ENCODE measurements at regions not wholly inside any gene's neighbourhood (a gene's known extent, or its start where the extent isn't known, plus 50 kb on each side); places are given as distances from the start of the nearest gene placed in this dataset.
"Not testable (repeated sequence)": the region's sequence is repeated elsewhere in the genome, so short reads cannot be mapped to it uniquely, and the experiment has no call there.

DNA sequence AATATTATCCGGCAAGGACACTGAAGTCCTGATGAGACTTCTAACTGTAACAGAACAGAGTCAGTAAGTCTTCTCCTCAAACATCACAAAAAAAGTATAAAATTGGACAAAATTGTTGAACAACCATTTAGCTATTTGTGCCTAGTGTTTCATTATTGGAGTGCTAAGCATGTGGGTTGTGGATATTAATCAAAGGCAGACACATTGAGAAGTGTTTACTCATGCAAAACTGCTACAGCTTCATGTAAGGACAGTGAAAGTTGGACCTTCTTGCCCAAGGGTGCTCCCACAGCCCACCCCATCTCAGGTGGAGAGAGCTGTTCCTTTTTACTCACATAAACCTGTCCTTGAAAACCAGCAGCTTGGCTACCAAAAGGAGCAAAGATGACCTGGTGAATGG, 355.1 kb upstream of the DAB2 start:
- no peak for DNase-seq

DNA sequence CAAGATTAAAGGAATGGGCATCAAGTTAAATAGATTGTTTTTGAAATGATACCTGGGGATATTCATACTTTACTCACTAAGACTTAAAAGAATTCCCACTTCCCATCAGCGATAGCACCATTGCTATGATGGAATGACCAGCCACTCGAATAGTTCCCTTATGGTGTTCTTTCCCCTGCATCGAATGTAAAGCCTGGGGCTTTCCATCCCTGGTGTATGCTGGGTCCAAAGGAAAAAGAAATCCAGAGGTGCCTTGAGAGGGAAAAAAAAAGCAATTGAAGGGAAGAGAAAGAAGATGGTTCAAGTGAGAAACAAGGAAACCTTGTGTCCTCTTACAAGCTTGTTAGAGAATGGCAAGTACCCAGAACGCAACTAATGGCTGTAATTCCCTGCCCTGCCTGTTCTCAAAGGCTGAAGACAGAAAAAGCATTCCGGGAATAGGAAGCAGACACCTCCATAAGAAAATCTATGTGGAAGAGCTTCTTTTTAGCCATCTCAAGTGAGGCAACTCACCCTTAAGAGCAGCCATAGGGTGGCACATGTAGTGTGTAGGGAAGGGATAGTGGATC, 351.1 kb upstream of the DAB2 start:
- no peak for DNase-seq

- DNase-seq: no peak
Observed at GRCh38 chr5:39775086-39775796, 350.5 kb upstream of the DAB2 start.

GRCh38 chr5:39774605-39775004, 349.8 kb upstream of the DAB2 start:
- no peak for DNase-seq

GRCh38 chr5:39772307-39772706, 347.5 kb upstream of the DAB2 start:
- DNase-seq: no peak

GRCh38 chr5:39767916-39768315, 343.1 kb upstream of the DAB2 start:
- no peak for DNase-seq

- DNase-seq: no peak
Observed at GRCh38 chr5:39765366-39765765, 340.6 kb upstream of the DAB2 start.

- no peak for DNase-seq
Observed at GRCh38 chr5:39762761-39763160, 338.0 kb upstream of the DAB2 start.

DNA sequence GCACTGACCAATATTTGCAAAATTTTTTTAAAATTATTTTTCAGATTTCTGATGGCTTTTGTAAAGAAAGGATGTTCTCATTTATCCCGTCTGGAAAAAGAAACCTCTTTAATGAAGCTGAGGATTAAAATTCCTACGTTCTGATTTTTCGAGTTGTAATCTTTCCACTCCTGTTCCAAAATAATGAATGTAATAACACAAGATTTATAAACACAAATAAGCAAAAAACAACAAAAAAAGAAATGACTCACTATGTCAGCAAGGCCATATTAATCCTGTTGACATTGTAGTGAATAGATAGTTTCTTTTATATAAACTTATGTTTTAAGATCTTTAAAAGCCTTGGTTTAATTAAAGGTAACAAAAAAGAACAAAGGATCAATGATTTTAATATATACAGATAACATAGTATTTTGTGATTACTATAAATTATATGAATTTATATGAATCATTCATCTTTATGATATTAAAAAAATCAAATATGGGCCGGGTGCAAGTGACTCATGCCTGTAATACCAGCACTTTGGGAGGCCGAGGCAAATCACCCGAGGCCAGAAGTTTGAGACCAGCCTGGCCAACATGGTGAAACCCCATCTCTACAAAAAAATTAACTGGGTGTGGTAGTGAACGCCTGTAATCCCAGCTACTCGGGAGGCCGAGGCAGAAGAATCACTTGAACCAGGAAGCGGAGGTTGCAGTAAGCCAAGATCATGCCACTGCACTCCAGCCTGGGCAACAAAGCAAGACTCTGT, 336.6 kb upstream of the DAB2 start:
- DNase-seq: no peak

DNA sequence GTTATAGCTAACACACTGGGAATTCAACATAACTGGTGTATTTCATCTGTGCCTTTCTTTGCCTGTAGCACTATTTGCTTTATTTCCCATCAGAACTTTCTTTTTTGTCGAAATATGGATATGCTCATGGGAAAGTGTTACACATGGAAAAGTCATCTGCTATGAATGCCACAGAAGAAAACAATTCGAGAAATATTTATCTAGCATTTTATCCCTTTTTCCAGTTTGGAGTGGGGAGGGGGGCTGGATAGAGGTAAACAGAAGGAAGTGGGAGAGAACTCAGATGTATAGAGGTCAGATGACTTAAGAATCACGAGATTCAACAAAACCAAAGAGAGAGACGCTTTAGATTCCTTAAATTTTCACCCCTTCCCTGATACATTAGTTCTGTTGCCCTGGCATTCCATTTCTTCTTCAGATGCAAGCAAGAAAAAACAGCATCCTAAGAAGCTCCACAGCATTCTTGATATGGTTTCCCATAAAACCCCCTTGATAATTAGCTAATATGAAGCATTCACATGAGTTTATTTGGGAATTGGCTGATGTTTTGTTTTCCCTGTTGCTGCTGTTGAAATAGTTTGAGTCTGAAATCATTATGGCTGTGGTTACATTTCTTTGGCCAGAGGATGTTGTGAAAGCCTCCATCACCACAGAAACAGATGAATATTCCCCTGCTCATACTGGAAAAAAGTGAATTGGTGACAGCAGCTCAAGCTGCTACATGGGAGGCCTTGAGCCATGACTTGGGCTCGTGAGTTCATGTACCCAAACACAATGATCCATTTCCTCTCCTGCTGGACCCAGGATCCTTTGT, 335.8 kb upstream of the DAB2 start:
- DNase-seq: no peak

- no peak for DNase-seq
Observed at GRCh38 chr5:39759701-39760100, 334.9 kb upstream of the DAB2 start.

- DNase-seq: no peak
Observed at GRCh38 chr5:39758426-39758825, 333.6 kb upstream of the DAB2 start.

GRCh38 chr5:39757131-39757530, 332.4 kb upstream of the DAB2 start:
- DNase-seq: no peak

- DNase-seq: no peak
Observed at GRCh38 chr5:39755986-39756385, 331.2 kb upstream of the DAB2 start.

GRCh38 chr5:39755452-39755851, 330.7 kb upstream of the DAB2 start:
- no peak for DNase-seq

- not testable (repeated sequence) for DNase-seq
Observed at GRCh38 chr5:39753747-39754146, 329.0 kb upstream of the DAB2 start.

GRCh38 chr5:39750661-39751060, 325.9 kb upstream of the DAB2 start:
- DNase-seq: no peak

GRCh38 chr5:39742916-39743315, 318.1 kb upstream of the DAB2 start:
- DNase-seq: no peak

GRCh38 chr5:39740404-39740803, 315.6 kb upstream of the DAB2 start:
- DNase-seq: no peak

DNA sequence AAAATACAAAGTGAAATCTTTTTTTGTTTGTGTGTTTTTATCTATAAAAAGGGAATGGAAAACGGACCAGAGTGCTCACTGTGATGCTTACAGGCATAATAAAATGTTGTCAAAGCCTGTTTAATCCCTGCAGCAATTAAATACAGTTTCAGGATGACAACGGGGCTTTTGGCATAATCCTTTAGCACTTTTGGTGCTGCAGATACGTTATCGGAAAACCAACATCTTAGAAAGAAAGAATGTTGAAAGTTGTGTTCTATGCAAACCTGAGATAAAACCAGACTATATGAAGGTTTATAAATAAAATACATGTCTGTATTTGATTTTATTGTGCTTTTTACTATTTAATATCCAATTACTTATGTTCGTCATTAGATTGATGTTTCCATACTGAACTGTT, 307.4 kb upstream of the DAB2 start:
- no peak for DNase-seq

GRCh38 chr5:39730699-39731098, 305.9 kb upstream of the DAB2 start:
- no peak for DNase-seq

- no peak for DNase-seq
Observed at GRCh38 chr5:39730006-39730405, 305.2 kb upstream of the DAB2 start.

DNA sequence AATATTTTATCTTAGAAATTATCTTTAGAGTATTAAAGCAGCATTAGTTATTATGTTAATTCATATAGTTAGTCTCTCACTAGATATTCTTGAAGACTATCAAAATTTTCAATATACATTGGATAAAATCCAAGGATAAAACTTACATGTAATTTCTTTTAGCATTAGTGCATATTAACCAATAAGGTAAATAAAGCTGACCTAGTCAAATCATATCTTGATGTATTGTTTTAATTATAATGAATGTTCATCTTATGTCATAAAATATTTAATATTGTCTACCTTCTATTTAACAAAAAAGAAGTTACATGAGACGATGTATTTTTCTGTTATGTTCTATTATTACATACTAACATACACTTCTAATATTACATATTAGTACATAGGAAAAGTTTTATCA, 301.7 kb upstream of the DAB2 start:
- no peak for DNase-seq

All from effector CD8-positive, alpha-beta T cell (primary cell).